ENCODE measurements at regions not wholly inside any gene's neighbourhood (a gene's known extent, or its start where the extent isn't known, plus 50 kb on each side); places are given as distances from the start of the nearest gene placed in this dataset.

DNA sequence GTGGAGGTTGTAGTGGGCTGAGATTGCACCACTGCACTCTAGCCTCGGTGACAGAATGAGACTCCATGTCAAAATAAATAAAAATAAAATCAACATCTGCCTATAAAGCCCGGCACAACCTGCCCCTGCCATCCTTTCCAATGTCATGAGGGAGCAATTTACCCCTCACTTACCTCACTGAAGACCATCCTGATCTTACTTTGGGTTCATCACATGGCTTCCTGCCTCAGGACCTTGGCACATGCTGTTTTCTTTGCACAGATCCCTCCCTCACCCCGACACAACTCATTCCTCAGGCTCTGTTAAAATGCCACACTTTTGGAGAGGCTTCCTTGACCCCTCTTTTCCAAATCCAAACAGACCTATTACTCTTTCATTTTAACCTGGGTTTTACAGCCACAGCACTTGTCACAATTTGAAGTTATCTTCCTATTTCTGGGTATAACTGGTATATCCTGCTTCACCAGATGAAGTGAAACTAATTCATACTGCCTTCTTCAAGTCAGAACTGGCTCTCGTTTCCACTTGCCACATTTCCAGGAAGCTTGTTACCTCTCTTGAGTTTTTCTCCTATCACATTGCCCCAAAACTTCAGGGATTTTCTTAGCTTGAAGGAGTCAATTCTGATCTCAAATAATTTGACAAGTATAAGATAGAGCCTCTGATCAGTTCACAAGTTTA lies 69.3 kb upstream of the PARD3 start:
- Histone ChIP-seq H3K9me3 (ENCODE audit: control insufficient read depth in 1 of 2, insufficient read depth in 1 of 2, low read depth in 1 of 2, low read length in 2 of 2) (no peaks in the 10 kb centered on the region), H3K79me2 (ENCODE audit: insufficient read depth, low read length) (no peaks in the 10 kb centered on the region), H3K36me3 (ENCODE audit: control insufficient read depth in 1 of 2, insufficient read depth in 2 of 2, low read length in 2 of 2) (no peaks in the 10 kb centered on the region), H3K4me3 (replicated peaks in 1 of 2; ENCODE audit: low read depth in 1 of 2, low read length in 2 of 2) (no peak overlapping the region), H3K4me2 (ENCODE audit: low read length) (no peak overlapping the region), H3K27me3 (ENCODE audit: insufficient read depth, low read length) (no peaks in the 10 kb centered on the region), H4K20me1 (ENCODE audit: insufficient read depth) (no peaks in the 10 kb centered on the region), H3K27ac (ENCODE audit: low read depth, low read length) (no peak overlapping the region), H3K4me1 (ENCODE audit: control insufficient read depth in 1 of 2, insufficient read depth in 2 of 2, low read length in 2 of 2) (peaks cover 0 to 10% of the 10 kb centered on the region in 2 experiments; a peak in 1 of 4 replicates), H3K9ac (ENCODE audit: low read length) (no peak overlapping the region), H2AFZ (ENCODE audit: low read depth, low read length, poor library complexity, severe bottlenecking) (no peak overlapping the region), H3K9me2 (ENCODE audit: insufficient read depth) (no peaks in the 10 kb centered on the region)
- BruUV-seq (replicated peaks) = no TSS peak
- intact Hi-C loops (cut with micrococcal nuclease) = no loop called here
- TF ChIP-seq, protein P1, sequence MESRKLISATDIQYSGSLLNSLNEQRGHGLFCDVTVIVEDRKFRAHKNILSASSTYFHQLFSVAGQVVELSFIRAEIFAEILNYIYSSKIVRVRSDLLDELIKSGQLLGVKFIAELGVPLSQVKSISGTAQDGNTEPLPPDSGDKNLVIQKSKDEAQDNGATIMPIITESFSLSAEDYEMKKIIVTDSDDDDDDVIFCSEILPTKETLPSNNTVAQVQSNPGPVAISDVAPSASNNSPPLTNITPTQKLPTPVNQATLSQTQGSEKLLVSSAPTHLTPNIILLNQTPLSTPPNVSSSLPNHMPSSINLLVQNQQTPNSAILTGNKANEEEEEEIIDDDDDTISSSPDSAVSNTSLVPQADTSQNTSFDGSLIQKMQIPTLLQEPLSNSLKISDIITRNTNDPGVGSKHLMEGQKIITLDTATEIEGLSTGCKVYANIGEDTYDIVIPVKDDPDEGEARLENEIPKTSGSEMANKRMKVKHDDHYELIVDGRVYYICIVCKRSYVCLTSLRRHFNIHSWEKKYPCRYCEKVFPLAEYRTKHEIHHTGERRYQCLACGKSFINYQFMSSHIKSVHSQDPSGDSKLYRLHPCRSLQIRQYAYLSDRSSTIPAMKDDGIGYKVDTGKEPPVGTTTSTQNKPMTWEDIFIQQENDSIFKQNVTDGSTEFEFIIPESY (IDR thresholded peaks at IDR 0.05; ENCODE audit: extremely low read depth, insufficient replicate concordance, low read length) = no peak
- TF ChIP-seq EZH2 (IDR thresholded peaks at IDR 0.05) = no peak
- no peak for TF ChIP-seq YY1 (IDR thresholded peaks at IDR 0.05; ENCODE audit: extremely low read depth, insufficient replicate concordance, low read depth, low read length)
- TF ChIP-seq ELF1 (IDR thresholded peaks at IDR 0.05; ENCODE audit: borderline replicate concordance, low read depth) = no peak
- no peak for TF ChIP-seq JUND (IDR thresholded peaks at IDR 0.05)
- TF ChIP-seq FOSL1 (IDR thresholded peaks at IDR 0.05; ENCODE audit: low read depth) = no peak
- no peak for TF ChIP-seq POLR2AphosphoS5 (IDR thresholded peaks at IDR 0.05; ENCODE audit: low read depth, low read length)
- no peak for TF ChIP-seq MAX (IDR thresholded peaks at IDR 0.05)
- TF ChIP-seq CBX3 (IDR thresholded peaks at IDR 0.05; ENCODE audit: low read depth) = no peak
- no peak for TF ChIP-seq ATF3 (IDR thresholded peaks at IDR 0.05)
- TF ChIP-seq TCF7L2 (IDR thresholded peaks at IDR 0.05; ENCODE audit: borderline replicate concordance, extremely low read depth, insufficient read depth, insufficient read length) = no peak
- TF ChIP-seq EGR1 (IDR thresholded peaks at IDR 0.05; ENCODE audit: low read depth) = no peak
- no peak for TF ChIP-seq SP1 (IDR thresholded peaks at IDR 0.05; ENCODE audit: low read depth)
- TF ChIP-seq EZH2phosphoT487 (IDR thresholded peaks at IDR 0.05; ENCODE audit: borderline replicate concordance) = no peak
- no peak for TF ChIP-seq ZFX (IDR thresholded peaks at IDR 0.05)
- no peak for TF ChIP-seq SIN3A (IDR thresholded peaks at IDR 0.05; ENCODE audit: low read depth)
- TF ChIP-seq CEBPB (IDR thresholded peaks at IDR 0.05; ENCODE audit: low read depth) = no peak
- no peak for TF ChIP-seq POLR2A (IDR thresholded peaks at IDR 0.05; ENCODE audit: borderline replicate concordance, extremely low read depth, insufficient read depth, insufficient read length)
- no peak for TF ChIP-seq RAD21 (IDR thresholded peaks at IDR 0.05; ENCODE audit: low read depth)
- POLR2A ChIA-PET = no interaction called here
- DNase-seq (ENCODE audit: low read depth, low spot score) (no peak), ATAC-seq (no peak)
- RAD21 ChIA-PET (ENCODE audit: low non-redundant PET in 1 of 2, low total read pairs in 2 of 2, uncharacterized antibody in 2 of 2, unreplicated experiment in 2 of 2) = no interaction called here
- CTCF ChIA-PET = no interaction called here
